VCaP (cell line): ENCODE measurements at regions not wholly inside any gene's neighbourhood (a gene's known extent, or its start where the extent isn't known, plus 50 kb on each side); places are given as distances from the start of the nearest gene placed in this dataset.
A peak's percentile ranks its signal among the peaks of the same experiment; 100 is the strongest.
"Not testable (repeated sequence)": the region's sequence is repeated elsewhere in the genome, so short reads cannot be mapped to it uniquely, and the experiment has no call there.

Experiments used
- H3K27ac ChIP-seq: fragments of 450-650 bp; 2 replicates; pipeline ENCODE4 v1.5.1; 2017
- CTCF ChIP-seq: fragments of 450-650 bp; conservative IDR thresholded peaks from 2 replicates; pipeline ENCODE4 v1.5.1; 2017; ENCODE audit warnings: mild to moderate bottlenecking, moderate library complexity

GRCh38 chr15:28789401-28790114 lies 58.9 kb downstream of the GOLGA6L7 start:
- peak; percentile 30 for TF ChIP-seq CTCF
- not testable (repeated sequence) for H3K27ac ChIP-seq

- not testable (repeated sequence) for H3K27ac ChIP-seq
Observed at GRCh38 chr15:28788649-28789400, 59.6 kb downstream of the GOLGA6L7 start.

- H3K27ac ChIP-seq: not testable (repeated sequence)
Observed at GRCh38 chr15:28788176-28788575, 60.3 kb downstream of the GOLGA6L7 start.

- H3K27ac ChIP-seq: no peak overlapping the region
- TF ChIP-seq CTCF: no peak
Observed at GRCh38 chr15:28786521-28786920, 61.9 kb downstream of the GOLGA6L7 start.

- H3K27ac ChIP-seq: not testable (repeated sequence)
Observed at GRCh38 chr15:28784347-28785163, 63.9 kb downstream of the GOLGA6L7 start.

GRCh38 chr15:28783873-28784272 lies 64.6 kb downstream of the GOLGA6L7 start:
- no peak overlapping the region for H3K27ac ChIP-seq
- no peak for TF ChIP-seq CTCF

GRCh38 chr15:28783466-28783865 lies 65.0 kb downstream of the GOLGA6L7 start:
- TF ChIP-seq CTCF: no peak
- no peak overlapping the region for H3K27ac ChIP-seq

GRCh38 chr15:28778397-28778796 lies 66.2 kb upstream of the GOLGA8M start:
- not testable (repeated sequence) for H3K27ac ChIP-seq

GRCh38 chr15:28772857-28773256 lies 60.6 kb upstream of the GOLGA8M start:
- H3K27ac ChIP-seq: not testable (repeated sequence)
